Midbrain (tissue), 1 donor: ENCODE measurements at regions not wholly inside any gene's neighbourhood (a gene's known extent, or its start where the extent isn't known, plus 50 kb on each side); places are given as distances from the start of the nearest gene placed in this dataset.

Experiments
- DNase-seq: peaks from one replicate; lab custom pipeline; 2025; lab: John Stamatoyannopoulos, UW

DNA sequence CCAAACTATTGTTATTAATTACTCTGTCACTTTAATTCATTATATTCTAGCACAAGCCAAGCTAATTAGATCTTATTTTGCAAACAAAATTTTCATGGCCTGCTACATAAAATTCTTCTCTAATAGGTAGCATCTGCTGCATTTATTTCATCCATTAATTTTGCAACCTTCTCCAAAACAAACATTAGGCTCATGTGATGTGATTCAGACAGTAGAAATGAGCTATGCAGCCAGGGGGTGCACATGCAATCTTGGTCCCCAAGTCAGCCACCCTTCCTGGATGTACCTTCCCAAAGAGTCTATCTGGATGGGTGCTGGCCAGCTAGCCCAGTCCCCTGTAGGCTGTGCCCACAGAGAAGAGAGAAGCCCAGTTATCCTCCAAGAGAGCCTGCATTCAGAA is 242.1 kb upstream of the OSR1 start:
- DNase-seq: no peak

- no peak for DNase-seq
These were observed 240.5 kb upstream of the OSR1 start for GRCh38 chr2:19598971-19599370.

GRCh38 chr2:19592197-19592596 is 233.8 kb upstream of the OSR1 start:
- no peak for DNase-seq

DNA sequence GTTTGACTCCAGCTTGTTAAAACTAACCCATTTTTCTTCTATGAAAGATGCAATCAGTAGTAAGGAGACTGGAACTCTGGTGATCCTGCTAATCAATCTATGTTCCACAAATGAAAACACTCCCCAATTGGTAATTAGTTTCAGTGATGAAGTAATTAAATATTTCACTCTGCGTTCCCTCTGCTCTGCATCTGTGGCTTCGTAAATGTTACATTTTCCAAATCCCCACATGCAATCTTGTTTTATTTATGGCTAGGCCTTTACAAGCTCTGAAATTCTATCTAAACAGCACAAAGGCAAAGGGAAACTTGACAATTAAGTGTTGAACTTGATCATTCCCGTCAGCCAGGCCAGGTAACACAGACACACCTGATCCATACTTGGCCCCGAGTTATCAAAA is 231.4 kb upstream of the OSR1 start:
- DNase-seq: no peak

DNA sequence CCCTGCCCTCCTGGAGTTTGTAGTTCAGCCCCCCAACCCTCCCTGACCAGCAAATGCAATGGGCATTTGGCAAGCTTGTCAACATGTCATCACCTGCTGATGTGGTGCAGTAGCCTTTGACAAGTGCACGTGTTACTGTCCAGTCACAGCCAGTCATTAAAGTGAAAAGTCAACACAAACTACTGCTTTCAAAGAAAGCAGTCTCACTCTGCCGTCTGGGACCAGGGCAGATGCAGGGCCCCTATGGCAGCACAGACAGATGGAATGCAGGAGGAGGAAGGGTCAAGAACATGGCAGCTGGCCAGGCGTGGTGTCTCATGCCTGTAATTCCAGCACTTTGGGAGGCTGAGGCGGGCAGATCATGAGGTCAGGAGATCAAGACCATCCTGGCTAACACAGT is 222.4 kb upstream of the OSR1 start:
- DNase-seq: no peak

GRCh38 chr2:19580264-19580663 is 221.8 kb upstream of the OSR1 start:
- no peak for DNase-seq

DNA sequence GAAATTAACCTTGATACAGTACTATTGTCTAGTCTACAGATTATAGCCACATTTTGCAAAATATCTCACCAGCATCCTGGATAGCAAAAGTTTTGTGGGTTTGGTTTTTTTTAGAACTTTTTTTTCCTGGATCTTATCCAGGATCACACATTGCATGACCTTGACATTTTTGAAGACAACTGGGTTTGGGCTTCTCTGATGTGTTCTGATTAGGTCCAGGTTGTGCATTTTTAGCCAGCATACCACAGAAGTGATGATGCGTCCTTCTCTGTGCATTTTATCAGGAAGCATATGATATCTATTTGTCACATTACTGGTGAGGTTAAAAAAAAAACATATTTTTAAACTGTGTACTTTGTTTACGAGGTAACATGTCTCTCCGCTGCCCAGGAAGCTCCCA is 221.0 kb upstream of the OSR1 start:
- DNase-seq: no peak

DNA sequence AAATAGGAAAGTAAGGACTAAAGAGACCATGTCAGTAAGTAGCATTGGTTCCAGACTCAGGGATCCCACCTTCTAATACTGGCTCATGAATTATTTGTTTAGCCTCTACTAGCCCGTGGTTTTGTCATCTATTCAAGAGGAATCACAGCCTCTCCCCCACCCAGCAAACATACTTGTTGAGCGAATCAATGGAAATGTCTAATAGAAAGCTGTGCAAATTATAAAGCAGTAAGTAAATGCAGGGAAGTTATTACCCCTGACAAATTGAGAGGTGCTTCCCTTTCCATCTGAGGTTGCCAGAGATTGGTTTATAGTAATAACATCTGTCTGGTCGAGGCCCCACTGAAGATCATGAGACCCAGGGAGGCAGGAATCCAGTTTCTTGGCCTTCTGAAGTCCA is 219.3 kb upstream of the OSR1 start:
- no peak for DNase-seq

DNA sequence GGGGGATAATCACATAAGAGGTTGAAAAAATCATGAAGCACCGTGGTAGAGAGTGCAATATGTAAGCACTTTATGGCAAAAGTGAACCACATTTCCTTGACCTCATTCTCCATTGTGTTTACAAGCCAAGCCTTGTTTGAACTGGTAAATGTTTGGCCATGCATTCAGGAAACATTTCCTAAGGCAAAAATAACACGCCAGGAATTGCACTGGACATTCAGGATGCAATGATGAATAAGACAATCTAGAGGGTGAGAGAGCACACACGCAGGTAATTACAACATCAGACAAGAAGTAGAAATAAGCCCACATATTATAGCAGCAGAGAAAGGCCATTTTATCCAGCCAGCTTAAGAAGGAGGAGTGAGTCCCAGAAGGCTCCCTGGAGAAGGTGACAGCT is 218.0 kb upstream of the OSR1 start:
- DNase-seq: no peak

GRCh38 chr2:19575641-19576040 is 217.2 kb upstream of the OSR1 start:
- no peak for DNase-seq

- no peak for DNase-seq
These were observed 216.4 kb upstream of the OSR1 start for GRCh38 chr2:19574778-19575260.

- no peak for DNase-seq
These were observed 215.4 kb upstream of the OSR1 start for GRCh38 chr2:19573784-19574183.

DNA sequence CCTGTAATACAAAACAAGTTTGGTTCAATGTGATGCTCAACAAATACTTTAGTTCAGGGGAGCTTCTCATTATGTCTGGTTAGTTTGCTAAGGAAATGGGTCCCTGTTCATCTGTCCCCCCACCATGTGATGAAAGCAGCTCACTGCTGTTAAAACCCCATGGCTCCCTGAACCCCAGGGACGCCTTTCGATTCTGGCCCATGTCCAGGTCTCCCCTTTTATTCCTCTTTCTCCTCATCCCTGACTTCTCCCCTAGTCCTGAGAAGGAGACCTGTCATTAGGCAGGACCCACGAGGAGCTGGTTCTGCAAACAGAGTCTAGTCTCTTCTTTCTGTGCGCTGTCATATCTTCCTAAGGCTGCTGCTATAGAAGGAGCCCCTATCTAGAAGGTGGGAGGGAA is 213.3 kb upstream of the OSR1 start:
- DNase-seq: no peak

DNA sequence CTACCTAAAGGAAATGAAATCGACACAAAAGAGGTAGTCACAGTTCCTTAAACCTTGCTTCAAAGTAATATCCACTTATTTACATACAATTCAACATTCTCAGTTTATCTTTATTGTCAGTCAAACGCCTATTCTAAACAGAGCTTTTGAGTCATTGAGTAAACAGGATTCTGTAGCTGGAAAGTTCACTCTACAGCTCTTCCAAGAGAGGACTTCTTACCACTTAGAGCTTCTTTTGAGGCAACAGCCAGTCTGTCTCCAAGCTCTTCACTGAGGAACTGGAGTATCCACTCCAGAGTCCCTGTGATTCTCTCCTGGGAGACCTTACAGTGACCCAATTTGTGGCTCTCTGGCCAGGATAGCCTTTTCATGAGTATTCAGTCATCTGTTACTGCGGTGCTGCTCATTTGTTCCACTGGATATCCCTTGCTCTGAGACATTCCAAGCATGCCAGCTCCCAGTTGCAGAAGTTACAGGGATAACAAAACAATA is 210.9 kb upstream of the OSR1 start:
- DNase-seq: no peak

DNA sequence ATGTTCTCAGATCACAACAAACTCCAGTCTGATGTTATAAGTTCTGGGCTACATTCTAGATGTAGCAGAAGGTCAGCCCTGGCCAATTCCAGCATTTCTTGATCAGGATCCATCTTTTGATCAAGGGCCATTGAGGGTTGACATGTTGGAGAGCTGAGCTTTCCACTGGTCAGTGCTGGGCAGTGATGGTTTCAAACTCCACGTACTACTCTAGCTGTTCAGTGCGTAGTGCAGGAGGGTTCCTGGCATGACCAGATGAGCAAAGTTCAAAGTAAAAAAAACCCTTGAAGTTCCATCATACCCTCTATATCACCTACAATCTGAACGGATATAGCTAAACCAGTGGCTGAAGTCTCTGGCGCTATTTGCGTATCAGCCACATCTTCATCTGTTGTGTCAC is 210.4 kb upstream of the OSR1 start:
- no peak for DNase-seq

- DNase-seq: no peak
These were observed 202.4 kb upstream of the OSR1 start for GRCh38 chr2:19560785-19561184.

GRCh38 chr2:19559596-19560240 is 201.3 kb upstream of the OSR1 start:
- DNase-seq: no peak

GRCh38 chr2:19556648-19557047 is 198.2 kb upstream of the OSR1 start:
- no peak for DNase-seq

DNA sequence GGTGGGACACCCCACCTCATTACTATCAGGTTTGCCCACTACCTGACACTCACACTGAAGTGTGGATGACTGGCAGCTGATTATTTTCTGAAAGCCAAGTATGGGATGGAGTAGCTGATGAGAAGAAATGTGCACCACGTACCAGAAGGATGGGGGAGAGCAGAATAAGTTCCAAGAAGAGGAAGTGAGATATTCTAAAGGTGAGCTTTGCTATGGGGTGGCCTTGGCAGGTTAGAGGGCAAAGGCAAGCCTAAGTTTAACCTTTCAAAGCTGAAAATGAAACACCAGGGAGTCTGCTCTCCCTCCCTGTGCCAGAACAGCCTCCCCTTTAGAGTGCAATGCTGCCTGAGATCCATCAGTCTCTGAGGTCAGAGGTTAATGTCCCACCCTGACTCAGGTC is 196.1 kb upstream of the OSR1 start:
- DNase-seq: no peak

- DNase-seq: no peak
These were observed 193.8 kb upstream of the OSR1 start for GRCh38 chr2:19552270-19552669.

DNA sequence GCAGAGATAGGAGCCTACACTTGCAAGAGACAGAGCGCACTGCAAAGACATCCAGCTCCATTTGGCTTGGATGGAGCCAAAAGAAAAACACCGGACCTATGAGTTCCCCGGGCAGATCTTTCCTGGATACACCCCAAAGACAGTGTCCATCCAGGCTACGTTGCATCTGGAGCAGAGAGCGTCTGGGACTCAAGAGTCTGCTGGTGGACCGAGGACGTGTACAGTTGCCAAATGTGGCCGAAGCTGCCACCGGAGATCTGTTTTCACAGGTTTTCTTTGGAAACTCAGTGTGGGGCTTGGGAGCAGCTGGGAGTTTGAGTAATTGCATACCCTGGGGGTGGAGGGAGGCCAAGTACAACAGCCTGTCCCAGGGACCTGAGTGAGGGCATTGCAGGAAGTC is 192.3 kb upstream of the OSR1 start:
- DNase-seq: no peak

GRCh38 chr2:19549821-19550220 is 191.4 kb upstream of the OSR1 start:
- no peak for DNase-seq

DNA sequence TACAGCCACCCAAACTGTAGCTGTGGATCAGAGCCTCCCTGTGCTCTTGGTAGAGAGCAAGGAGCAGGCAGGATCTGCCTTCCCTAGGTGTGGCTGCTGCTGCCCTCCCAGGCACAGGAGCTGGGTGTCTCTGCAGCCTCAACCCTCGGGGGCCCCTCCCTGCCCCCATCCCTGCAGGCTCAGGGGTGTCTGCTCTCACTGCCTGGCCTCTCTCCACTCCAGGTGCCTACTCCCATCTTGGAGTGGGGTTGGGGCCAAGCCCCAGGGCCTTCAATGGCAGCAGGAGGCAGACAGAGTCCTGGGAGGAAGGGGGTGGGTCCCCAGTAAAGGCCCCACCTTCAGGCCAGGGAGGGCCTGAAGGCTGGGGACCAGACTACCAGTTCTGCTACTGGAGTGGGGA is 189.7 kb upstream of the OSR1 start:
- DNase-seq: no peak

- DNase-seq: no peak
These were observed 188.9 kb upstream of the OSR1 start for GRCh38 chr2:19547321-19547720.
